ENCODE measurements at regions not wholly inside any gene's neighbourhood (a gene's known extent, or its start where the extent isn't known, plus 50 kb on each side); places are given as distances from the start of the nearest gene placed in this dataset.

- no peaks in the 10 kb centered on the region for H3K4me1 ChIP-seq (ENCODE audit: control insufficient read depth, insufficient read depth, low read length)
- no peak overlapping the region for H3K27ac ChIP-seq (ENCODE audit: extremely low read depth, low read depth, low read length)
- no peaks in the 10 kb centered on the region for H3K9me3 ChIP-seq (ENCODE audit: control insufficient read depth, insufficient read depth, low read depth, low read length)
- POLR2A ChIA-PET: no interaction called here
- CTCF ChIA-PET: no interaction called here
- no peaks in the 10 kb centered on the region for H3K36me3 ChIP-seq (ENCODE audit: control insufficient read depth in 2 of 2, insufficient read depth in 1 of 2, low read length in 2 of 2)
- TF ChIP-seq ZNF580 (tag by site-specific recombination; IDR thresholded peaks at IDR 0.05) (no peak), ZNF366 (tag by site-specific recombination; conservative IDR thresholded peaks at IDR 0.05) (no peak), INSM2 (tag by site-specific recombination; IDR thresholded peaks at IDR 0.05) (no peak), ZBTB20 (tag by site-specific recombination; IDR thresholded peaks at IDR 0.05) (no peak), ZFP37 (tag by site-specific recombination; IDR thresholded peaks at IDR 0.05) (no peak), ZNF335 (tag by site-specific recombination; conservative IDR thresholded peaks at IDR 0.05) (no peak)
- no peak overlapping the region for H3K4me3 ChIP-seq (ENCODE audit: low read depth, low read length)
Measured at GRCh38 chr2:145985517-145985916, 1465.6 kb upstream of the ZEB2 start.

GRCh38 chr2:145984580-145984979 lies 1464.7 kb upstream of the ZEB2 start:
- Histone ChIP-seq H3K4me3 (ENCODE audit: low read depth, low read length) (no peak overlapping the region), H3K9me3 (ENCODE audit: control insufficient read depth, insufficient read depth, low read depth, low read length) (no peaks in the 10 kb centered on the region), H3K27ac (ENCODE audit: extremely low read depth, low read depth, low read length) (no peak overlapping the region), H3K36me3 (ENCODE audit: control insufficient read depth in 2 of 2, insufficient read depth in 1 of 2, low read length in 2 of 2) (no peaks in the 10 kb centered on the region), H3K4me1 (ENCODE audit: control insufficient read depth, insufficient read depth, low read length) (no peaks in the 10 kb centered on the region)
- ChIA-PET POLR2A (no interaction called here), CTCF (no interaction called here)
- TF ChIP-seq ZSCAN5A (tag by site-specific recombination; IDR thresholded peaks at IDR 0.05): no peak
- TF ChIP-seq ZNF214 (tag by site-specific recombination; IDR thresholded peaks at IDR 0.05; ENCODE audit: borderline replicate concordance): no peak
- TF ChIP-seq SCRT2 (tag by site-specific recombination; IDR thresholded peaks at IDR 0.05): no peak
- TF ChIP-seq ZNF623 (tag by site-specific recombination; IDR thresholded peaks at IDR 0.05): no peak
- TF ChIP-seq ZSCAN4 (tag by site-specific recombination; IDR thresholded peaks at IDR 0.05): no peak
- TF ChIP-seq ZNF639 (tag by site-specific recombination; IDR thresholded peaks at IDR 0.05): no peak
- TF ChIP-seq ZNF76 (tag by site-specific recombination; IDR thresholded peaks at IDR 0.05; ENCODE audit: borderline replicate concordance, low read depth): no peak
- TF ChIP-seq SP7 (tag by site-specific recombination; IDR thresholded peaks at IDR 0.05): no peak

GRCh38 chr2:145980318-145980717 lies 1460.4 kb upstream of the ZEB2 start:
- no peaks in the 10 kb centered on the region for H3K4me1 ChIP-seq (ENCODE audit: control insufficient read depth, insufficient read depth, low read length)
- H3K27ac ChIP-seq (ENCODE audit: extremely low read depth, low read depth, low read length): no peak overlapping the region
- no peak overlapping the region for H3K4me3 ChIP-seq (ENCODE audit: low read depth, low read length)
- ChIA-PET POLR2A (no interaction called here), CTCF (no interaction called here)
- H3K9me3 ChIP-seq (ENCODE audit: control insufficient read depth, insufficient read depth, low read depth, low read length): no peaks in the 10 kb centered on the region
- H3K36me3 ChIP-seq (ENCODE audit: control insufficient read depth in 2 of 2, insufficient read depth in 1 of 2, low read length in 2 of 2): no peaks in the 10 kb centered on the region
- no peak for TF ChIP-seq ZNF548 (tag by site-specific recombination; IDR thresholded peaks at IDR 0.05)
- TF ChIP-seq GFI1B (tag by site-specific recombination; IDR thresholded peaks at IDR 0.05): no peak
- TF ChIP-seq ZNF701 (tag by site-specific recombination; IDR thresholded peaks at IDR 0.05): no peak

Measured in HEK293 (cell line).